HAP-1 (cell line): ENCODE measurements at regions not wholly inside any gene's neighbourhood (a gene's known extent, or its start where the extent isn't known, plus 50 kb on each side); places are given as distances from the start of the nearest gene placed in this dataset.

ENCODE experiments used
- DNase-seq, 2 experiments: peaks; one replicate each; pipeline ENCODE4 v3.0.0-alpha.2; 2016 to 2020; ENCODE audit warnings: low spot score in 2 of 2
- H3K27me3 ChIP-seq: fragments of 250-450 bp; sonication (Bioruptor Pico); 2 replicates; pipeline ENCODE4 v1.5.1; 2020; ENCODE audit warnings: low read depth, mild to moderate bottlenecking, moderate library complexity
- H3K36me3 ChIP-seq: fragments of 250-450 bp; sonication (Bioruptor Pico); replicated peaks from 2 replicates; pipeline ENCODE4 v1.5.1; 2020; ENCODE audit warnings: mild to moderate bottlenecking
- H3K4me1 ChIP-seq: fragments of 250-450 bp; sonication (Bioruptor Pico); 2 replicates; pipeline ENCODE4 v1.5.1; 2020; ENCODE audit warnings: mild to moderate bottlenecking
- H3K4me3 ChIP-seq: fragments of 250-450 bp; sonication (Bioruptor Pico); 2 replicates; pipeline ENCODE4 v1.5.1; 2020; ENCODE audit warnings: mild to moderate bottlenecking, moderate library complexity
- H3K9me3 ChIP-seq: fragments of 250-450 bp; sonication (Bioruptor Pico); 2 replicates; pipeline ENCODE4 v1.5.1; 2020; ENCODE audit warnings: mild to moderate bottlenecking, moderate library complexity
- in situ Hi-C: fragments of 300-500 bp; cut with MboI; formaldehyde crosslinking; loops from 3 replicates; pipeline ENCODE4 v1.14.3; 2020; ENCODE audit warnings: low sequenced_read_pairs, inconsistent platforms, mixed read lengths

DNA sequence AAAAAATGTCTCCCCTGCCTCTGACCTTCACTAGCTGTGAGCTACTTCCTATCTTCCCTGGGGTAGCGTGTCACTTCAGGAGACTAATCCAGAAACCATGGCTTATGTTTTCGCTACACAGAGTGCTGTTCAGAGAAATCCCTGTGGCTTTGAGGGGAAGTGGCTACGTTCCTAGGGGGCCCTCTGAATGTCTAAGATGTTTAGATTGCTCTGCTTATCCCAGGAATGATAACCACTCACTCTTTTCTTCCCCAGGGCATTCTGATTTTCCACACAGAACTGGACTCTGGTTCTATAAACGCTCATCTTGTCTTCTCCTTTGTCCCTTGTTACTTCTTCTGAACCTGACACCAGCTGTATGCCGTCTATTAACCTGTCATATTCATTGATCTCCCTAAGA lies 572.5 kb downstream of the OLFM4 start:
- in situ Hi-C loops = no loop called here
- no peaks in the 10 kb centered on the region for H3K36me3 ChIP-seq

DNA sequence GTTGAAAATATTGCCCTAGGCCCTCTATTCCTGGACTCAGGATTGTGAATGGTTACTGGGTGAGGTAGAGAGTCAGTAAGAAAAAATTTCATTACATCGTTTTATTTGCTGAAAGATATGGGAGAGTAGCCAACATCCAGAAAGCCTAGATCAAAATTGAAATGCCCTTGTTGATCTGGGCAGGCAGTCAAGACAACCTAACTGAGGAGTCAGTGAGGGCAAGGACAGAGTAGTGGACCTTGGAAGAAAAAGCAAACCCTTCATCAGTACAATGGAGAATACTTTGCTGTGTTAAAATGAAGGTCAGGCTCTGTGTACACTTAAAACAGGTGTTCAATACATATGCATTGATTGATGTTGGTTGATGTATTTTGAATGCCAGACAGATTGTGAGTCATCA lies 576.7 kb downstream of the OLFM4 start:
- DNase-seq = no peak
- in situ Hi-C loops = no loop called here
- Histone ChIP-seq H3K36me3 (no peaks in the 10 kb centered on the region), H3K4me3 (no peak overlapping the region), H3K9me3 (no peaks in the 10 kb centered on the region), H3K27me3 (no peaks in the 10 kb centered on the region), H3K4me1 (peaks cover 7% of the 10 kb centered on the region)

More for the DNA sequence above, 572.5 kb downstream of the OLFM4 start:
- Histone ChIP-seq H3K4me1 (no peaks in the 10 kb centered on the region), H3K9me3 (no peaks in the 10 kb centered on the region), H3K27me3 (no peaks in the 10 kb centered on the region), H3K4me3 (no peak overlapping the region)
- DNase-seq = no peak

DNA sequence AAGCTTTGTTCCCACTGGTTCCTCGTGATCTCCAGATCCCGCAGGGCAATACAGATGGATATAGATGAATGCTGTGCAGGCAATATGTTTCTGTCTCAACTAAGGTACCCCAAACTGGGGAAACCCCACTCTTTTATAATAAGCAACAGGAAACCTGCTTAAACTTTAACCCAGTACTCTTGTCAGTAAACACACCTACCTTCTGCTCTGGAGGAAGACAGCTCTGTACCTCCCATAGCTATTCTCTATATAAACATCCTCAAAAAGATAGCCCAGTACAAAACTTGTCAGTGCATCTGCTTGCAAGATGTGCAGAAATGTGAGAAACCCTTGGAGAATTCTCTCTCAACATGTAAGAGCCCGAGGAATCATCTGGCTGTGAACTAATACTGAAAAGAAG lies 583.6 kb downstream of the OLFM4 start:
- Histone ChIP-seq H3K9me3 (no peaks in the 10 kb centered on the region), H3K36me3 (no peaks in the 10 kb centered on the region), H3K4me1 (peaks cover 7% of the 10 kb centered on the region), H3K4me3 (no peak overlapping the region), H3K27me3 (no peaks in the 10 kb centered on the region)
- DNase-seq = no peak
- in situ Hi-C loops = no loop called here

DNA sequence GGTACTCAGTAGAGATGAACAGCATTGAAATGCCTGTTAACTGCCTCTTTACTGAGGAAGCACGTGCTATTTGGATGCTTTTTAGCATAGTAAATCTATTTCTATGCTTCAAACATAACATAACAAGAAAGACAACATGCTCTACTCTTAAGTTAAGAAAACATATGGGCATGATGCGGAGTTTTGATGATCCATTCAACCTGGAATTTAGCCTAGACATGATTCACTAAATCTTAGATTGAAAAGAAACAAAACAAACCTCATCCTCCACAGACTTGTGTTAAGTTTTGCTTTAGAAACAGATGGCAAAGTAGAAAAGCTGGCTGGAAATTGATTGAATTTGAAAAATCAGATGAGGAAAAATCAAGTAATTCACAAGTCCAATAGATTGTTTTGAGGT lies 593.8 kb downstream of the OLFM4 start:
- no peak for DNase-seq
- no peaks in the 10 kb centered on the region for H3K27me3 ChIP-seq
- H3K9me3 ChIP-seq = no peaks in the 10 kb centered on the region
- in situ Hi-C loops = no loop called here
- H3K36me3 ChIP-seq = no peaks in the 10 kb centered on the region
- no peaks in the 10 kb centered on the region for H3K4me1 ChIP-seq
- no peak overlapping the region for H3K4me3 ChIP-seq

DNA sequence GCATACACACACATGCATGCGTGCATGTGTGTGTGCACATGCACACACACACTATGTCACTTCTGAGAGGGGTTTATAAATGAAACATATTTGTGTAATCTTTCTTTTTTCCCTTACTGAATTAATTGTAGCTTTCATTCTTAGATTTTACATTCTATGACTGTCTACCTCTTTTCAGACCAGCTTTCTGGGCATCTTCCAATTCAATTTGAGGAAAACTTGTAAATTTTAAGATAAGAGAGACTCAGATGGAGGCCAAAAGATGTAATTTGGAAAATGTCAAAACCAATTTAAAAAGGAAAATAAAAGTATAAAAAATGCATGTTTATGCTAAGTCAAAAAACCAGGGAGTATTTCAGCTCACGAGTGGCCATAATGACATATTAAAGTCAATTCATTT lies 594.5 kb downstream of the OLFM4 start:
- Histone ChIP-seq H3K4me1 (peaks cover under 1% of the 10 kb centered on the region), H3K9me3 (no peaks in the 10 kb centered on the region), H3K4me3 (no peak overlapping the region), H3K27me3 (no peaks in the 10 kb centered on the region), H3K36me3 (no peaks in the 10 kb centered on the region)
- DNase-seq = no peak
- in situ Hi-C loops = no loop called here

DNA sequence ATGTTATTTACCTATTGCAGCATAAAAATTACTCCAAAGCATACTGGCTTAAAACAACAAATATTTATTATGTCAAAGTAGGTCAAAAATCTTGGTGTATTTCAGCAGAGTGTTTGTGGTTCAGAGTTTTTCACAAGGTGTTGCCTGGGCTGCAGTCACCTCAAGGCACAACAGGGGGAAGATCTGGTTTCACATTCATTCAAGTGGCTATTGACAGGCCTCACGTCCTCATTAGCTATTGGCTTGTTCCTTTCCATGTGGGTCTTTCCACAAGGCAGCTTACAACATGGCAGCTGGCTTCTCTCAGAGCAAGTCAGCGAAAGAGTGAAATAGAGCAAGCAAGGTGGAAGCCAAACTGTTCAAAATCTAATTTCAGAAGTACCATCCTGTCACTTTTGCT lies 602.9 kb downstream of the OLFM4 start:
- no peaks in the 10 kb centered on the region for H3K36me3 ChIP-seq
- H3K9me3 ChIP-seq = no peaks in the 10 kb centered on the region
- H3K4me3 ChIP-seq = no peak overlapping the region
- H3K27me3 ChIP-seq = no peaks in the 10 kb centered on the region
- H3K4me1 ChIP-seq = peaks cover 5% of the 10 kb centered on the region
- in situ Hi-C loops = no loop called here
- DNase-seq = no peak

DNA sequence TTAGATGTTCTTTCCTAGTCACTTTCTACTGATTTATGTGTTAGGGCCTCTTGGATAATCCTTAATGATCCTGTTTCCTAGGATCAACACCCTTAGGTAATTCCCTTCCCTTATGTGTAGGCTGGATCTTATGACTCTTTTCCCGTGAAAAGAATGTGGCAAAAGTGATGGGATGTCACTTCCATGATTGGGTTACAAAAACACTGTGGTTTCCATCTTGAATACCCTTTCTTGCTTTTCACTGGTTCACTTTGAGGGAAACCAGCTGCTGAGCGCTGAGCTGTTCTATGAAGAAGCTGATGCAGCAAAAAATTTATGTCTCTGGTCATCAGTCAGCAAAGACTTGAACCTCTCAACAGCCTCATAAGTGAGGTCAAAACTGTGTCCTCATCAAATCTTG lies 609.4 kb downstream of the OLFM4 start:
- in situ Hi-C loops = no loop called here
- Histone ChIP-seq H3K27me3 (no peaks in the 10 kb centered on the region), H3K9me3 (no peaks in the 10 kb centered on the region), H3K36me3 (no peaks in the 10 kb centered on the region), H3K4me1 (peaks cover 7% of the 10 kb centered on the region), H3K4me3 (no peak overlapping the region)
- no peak for DNase-seq

DNA sequence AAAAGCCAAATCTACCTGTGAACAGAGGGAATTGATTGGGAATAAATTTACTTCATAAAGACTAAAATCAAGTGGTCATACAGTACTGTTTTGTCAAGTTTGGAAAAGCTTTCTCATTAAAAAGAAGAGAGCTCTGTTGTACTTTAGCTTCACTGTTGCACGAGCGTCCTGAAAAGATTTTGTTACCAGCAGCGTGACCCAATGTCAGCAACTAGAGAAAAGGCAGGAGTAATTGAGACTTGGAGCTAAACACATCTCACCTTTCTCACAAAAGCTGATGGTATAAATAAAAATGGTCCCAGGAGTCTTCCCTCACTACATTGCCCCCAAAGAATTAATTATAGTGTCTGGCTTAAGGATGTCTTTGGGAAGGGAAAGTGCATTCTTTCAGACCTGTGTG lies 613.7 kb downstream of the OLFM4 start:
- in situ Hi-C loops = no loop called here
- no peaks in the 10 kb centered on the region for H3K9me3 ChIP-seq
- no peaks in the 10 kb centered on the region for H3K27me3 ChIP-seq
- no peak overlapping the region for H3K4me3 ChIP-seq
- no peaks in the 10 kb centered on the region for H3K36me3 ChIP-seq
- H3K4me1 ChIP-seq = peaks cover 7% of the 10 kb centered on the region
- peak in 1 of 2 experiments; percentile 16 for DNase-seq

DNA sequence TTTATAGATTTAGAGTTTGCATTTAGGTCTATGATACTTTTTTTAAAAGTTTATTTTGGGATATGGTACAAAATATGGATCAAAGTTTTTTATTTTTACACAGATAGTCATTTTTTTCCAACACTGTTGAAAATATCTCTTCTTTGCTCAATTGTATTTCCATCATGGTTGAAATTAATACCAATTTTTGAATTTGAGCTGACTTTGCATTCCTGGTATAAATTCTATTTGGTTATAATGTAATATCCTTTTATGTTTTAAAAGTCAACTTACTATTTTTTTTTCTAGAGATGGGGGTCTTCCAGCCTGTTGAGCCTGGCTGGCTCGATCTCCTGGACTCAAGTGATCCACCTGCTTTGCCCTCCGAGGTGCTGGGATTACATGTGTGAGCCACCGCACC lies 620.1 kb downstream of the OLFM4 start:
- Histone ChIP-seq H3K4me3 (no peak overlapping the region), H3K4me1 (no peaks in the 10 kb centered on the region), H3K27me3 (no peaks in the 10 kb centered on the region), H3K9me3 (no peaks in the 10 kb centered on the region), H3K36me3 (no peaks in the 10 kb centered on the region)
- no peak for DNase-seq
- in situ Hi-C loops = no loop called here

DNA sequence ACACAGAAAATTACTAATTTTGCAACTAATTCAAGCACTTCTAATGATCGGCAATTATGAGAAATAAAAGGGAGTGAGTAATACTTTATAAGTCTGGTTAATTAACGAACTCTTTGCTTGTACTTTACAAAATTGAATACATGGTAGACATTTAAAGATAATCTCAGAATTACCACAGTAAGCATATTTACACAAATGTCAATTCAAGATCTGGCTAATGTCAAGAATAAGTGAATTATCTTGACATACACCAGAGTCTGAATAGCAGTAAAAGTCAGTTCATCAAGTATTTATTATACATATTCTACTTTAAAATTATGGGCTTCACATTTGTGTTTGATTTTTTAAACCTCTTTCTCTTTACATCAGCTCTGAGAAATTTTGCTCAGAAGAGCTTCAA lies 643.4 kb downstream of the OLFM4 start:
- Histone ChIP-seq H3K9me3 (no peaks in the 10 kb centered on the region), H3K27me3 (no peaks in the 10 kb centered on the region), H3K36me3 (no peaks in the 10 kb centered on the region), H3K4me3 (no peak overlapping the region), H3K4me1 (no peaks in the 10 kb centered on the region)
- in situ Hi-C loops = no loop called here
- DNase-seq = no peak

DNA sequence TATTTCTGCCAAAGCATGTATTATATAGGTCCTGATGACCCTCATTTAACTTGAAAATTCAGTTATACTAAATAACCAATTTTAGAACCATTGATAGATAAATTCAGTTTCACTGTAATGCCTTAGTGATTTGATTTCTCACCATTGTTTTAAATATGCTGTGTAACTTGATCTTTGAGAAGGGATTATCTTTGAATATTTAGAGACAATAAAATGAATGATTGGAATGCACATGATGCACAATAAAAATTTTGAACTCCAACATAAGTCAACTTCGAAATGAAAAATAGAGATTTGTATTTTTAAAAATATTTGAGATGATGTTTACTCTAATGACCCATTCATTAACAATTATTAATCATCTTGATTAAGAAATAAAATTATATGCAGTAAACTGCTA lies 654.5 kb downstream of the OLFM4 start:
- no peak for DNase-seq
- H3K4me1 ChIP-seq = peaks cover 6% of the 10 kb centered on the region
- no peaks in the 10 kb centered on the region for H3K9me3 ChIP-seq
- no peaks in the 10 kb centered on the region for H3K27me3 ChIP-seq
- H3K4me3 ChIP-seq = no peak overlapping the region
- no peaks in the 10 kb centered on the region for H3K36me3 ChIP-seq
- in situ Hi-C loops = no loop called here

DNA sequence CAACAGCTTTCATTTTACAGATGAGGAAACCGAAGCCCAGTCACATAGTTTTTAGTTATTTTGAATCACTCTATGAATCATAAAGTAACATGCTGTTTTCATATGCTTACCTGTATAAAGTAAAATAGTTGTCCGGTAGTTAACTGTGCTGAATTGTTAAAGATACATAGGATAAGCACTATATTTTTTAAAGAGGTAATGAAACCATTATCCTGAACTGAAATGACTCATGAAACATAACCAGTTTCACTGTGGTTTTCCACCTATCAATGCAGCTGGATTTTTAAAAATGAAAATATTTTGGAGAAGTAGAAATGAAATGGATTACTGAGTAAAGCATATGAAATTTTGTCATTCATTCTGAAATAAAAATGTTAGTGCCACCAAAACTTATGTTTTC lies 655.0 kb downstream of the OLFM4 start:
- in situ Hi-C loops = no loop called here
- DNase-seq = no peak

DNA sequence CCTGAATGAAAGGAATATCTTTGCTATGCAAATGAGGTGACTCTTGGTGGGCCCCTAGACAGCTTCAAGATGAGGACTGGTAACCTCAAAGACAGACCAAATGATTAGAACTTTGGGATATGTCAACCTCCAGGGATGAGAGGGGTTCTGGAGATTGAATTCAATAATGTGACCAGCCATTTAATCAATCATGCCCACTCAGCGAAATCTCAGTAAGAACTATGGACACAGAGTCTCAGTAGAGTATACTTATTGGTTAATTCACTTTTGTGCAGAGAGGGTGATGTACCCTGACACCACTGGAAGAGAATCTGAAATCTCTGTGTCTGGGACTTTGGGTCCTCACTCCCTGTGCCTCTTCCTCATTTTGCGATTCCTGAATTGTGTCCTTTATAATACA lies 662.8 kb downstream of the OLFM4 start:
- Histone ChIP-seq H3K36me3 (peaks cover 2% of the 10 kb centered on the region), H3K4me1 (peaks cover 21% of the 10 kb centered on the region), H3K9me3 (no peaks in the 10 kb centered on the region; the same call in 1 of the 2 replicates), H3K4me3 (no peak overlapping the region), H3K27me3 (no peaks in the 10 kb centered on the region)
- DNase-seq = no peak
- in situ Hi-C loops = no loop called here

More for the DNA sequence above, 655.0 kb downstream of the OLFM4 start:
- no peaks in the 10 kb centered on the region for H3K27me3 ChIP-seq
- H3K9me3 ChIP-seq = no peaks in the 10 kb centered on the region
- H3K4me3 ChIP-seq = no peak overlapping the region
- peaks cover 6% of the 10 kb centered on the region for H3K4me1 ChIP-seq
- H3K36me3 ChIP-seq = no peaks in the 10 kb centered on the region

DNA sequence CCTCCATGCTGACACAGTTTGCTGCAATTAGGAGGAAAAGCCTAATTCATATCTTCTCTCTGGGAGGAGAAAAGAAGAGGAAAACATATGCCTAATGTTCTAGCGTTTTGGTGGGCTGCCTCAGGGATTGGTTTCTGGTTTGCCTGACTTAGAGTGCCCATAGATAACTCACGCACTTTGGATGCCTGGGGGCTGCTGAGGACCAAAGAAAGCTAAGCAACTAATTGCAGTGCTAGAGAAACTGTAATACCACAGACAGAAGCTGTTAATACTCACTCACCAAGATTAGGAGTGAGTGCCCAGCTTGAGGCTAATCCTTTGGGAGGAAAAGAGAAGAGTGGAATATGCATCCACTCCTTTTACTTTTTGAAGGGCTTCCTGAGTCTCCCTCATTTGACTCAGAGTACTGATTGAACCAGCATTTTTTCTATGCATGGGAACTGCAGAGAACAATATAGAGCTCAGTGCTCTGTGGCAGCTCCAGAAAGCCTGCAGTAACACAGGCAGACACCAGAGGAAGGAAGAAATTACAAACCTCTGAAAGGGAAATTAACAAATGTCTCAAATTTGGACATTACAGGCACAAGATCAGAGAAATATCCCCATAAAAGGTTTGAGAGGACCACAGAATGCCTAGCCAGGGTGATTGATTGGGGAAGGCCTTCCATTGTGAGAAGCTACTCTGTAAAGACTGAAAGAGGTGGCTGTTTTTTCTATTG lies 666.4 kb downstream of the OLFM4 start:
- in situ Hi-C loops = no loop called here
- Histone ChIP-seq H3K36me3 (peaks cover 5% of the 10 kb centered on the region), H3K27me3 (no peaks in the 10 kb centered on the region), H3K9me3 (peaks cover 11% of the 10 kb centered on the region; the same call in 1 of the 2 replicates), H3K4me1 (peaks cover 21% of the 10 kb centered on the region), H3K4me3 (no peak overlapping the region)
- DNase-seq = peak; percentile 45 to 46
